GM18858 (cell line): ENCODE measurements at regions not wholly inside any gene's neighbourhood (a gene's known extent, or its start where the extent isn't known, plus 50 kb on each side); places are given as distances from the start of the nearest gene placed in this dataset.
"Not testable (repeated sequence)": the region's sequence is repeated elsewhere in the genome, so short reads cannot be mapped to it uniquely, and the experiment has no call there.

Experiments used
- ATAC-seq: cut with Tn5 transposase; IDR thresholded peaks from one replicate; pipeline ENCODE4 v1.9.1; 2021; ENCODE audit not compliant: unreplicated experiment

DNA sequence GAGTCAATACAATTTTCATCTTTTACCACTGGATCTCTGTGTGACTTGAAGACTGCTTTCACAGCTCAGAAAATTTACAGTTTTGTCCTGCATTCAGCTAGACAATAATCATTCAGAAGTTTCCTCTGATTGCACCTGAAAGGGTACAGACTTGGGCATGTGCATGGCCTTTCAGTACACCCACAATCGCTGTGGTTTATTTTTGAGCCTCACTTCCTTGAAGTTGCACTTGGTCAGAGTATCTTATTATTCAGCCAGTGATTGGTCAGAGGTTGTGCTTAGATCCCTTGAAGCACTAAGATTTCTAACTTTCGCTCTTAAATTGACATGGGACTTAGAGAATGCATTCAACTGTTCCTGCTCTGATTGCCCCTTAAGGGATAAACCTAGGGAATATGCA, 508.2 kb downstream of the FAM181B start:
- ATAC-seq: no peak

GRCh38 chr11:82216927-82217570, 516.6 kb downstream of the FAM181B start:
- no peak for ATAC-seq

GRCh38 chr11:82210011-82210410, 523.7 kb downstream of the FAM181B start:
- ATAC-seq: no peak

DNA sequence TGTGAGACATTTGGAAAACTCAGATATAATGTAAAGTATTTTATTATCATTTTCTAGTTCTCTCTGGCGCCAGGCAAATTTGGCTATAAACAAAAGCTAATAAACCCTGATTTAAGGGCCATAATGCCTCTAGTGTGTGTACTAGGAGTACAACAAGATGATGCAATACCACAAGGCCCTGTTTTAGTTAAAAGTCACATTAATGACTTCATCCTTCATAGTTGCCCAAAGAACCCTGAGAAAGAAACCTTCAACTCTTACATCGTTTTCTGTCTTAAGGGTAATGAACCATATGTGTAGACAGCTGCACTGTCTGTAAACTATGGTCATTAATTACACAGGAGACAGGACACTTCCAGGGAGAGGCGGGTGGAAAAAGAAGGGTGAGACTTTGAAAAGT, 538.4 kb downstream of the FAM181B start:
- no peak for ATAC-seq

DNA sequence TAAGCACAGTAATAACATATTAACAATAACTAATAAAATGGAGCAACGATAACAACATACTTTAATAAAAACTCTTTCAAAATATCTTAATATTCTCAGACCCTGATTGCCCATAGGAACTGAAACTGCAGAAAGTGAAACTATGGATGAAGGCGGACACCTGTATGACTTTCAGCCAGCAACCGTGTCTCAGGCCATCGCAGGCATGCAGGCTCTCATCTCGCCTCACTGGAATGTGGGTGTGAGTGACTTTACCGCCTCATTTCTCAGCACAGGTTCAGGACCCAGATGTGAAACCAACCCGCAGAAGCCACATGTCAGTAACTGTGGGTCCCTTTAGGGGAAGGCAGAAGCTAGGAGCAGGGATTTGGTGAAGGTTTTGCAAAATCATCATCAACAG, 539.1 kb downstream of the FAM181B start:
- ATAC-seq: no peak

- ATAC-seq: no peak
Measured at GRCh38 chr11:82191695-82192094, 542.0 kb downstream of the FAM181B start.

DNA sequence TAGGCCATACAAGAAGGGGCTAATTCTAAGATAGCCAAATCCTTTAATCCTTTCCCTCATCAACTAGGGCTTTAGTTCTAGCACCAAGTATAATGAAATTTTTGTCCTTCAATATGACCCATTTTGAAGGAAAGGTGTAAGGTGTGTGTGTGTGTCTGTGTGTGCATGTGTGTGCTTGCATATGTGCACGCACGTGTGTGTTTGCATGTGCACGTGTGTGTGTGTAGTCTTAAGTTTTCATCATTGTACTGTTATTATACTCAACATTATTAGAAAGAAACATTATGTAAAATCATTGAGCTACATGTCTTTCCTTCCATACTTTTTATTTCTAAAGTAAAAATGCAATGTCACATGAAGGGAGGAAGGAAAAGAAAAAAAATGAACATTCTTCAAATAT, 547.7 kb downstream of the FAM181B start:
- no peak for ATAC-seq

GRCh38 chr11:82184966-82185365, 548.7 kb downstream of the FAM181B start:
- ATAC-seq: no peak

- no peak for ATAC-seq
Measured at GRCh38 chr11:82183346-82183745, 550.3 kb downstream of the FAM181B start.

GRCh38 chr11:82182697-82183096, 551.0 kb downstream of the FAM181B start:
- not testable (repeated sequence) for ATAC-seq

DNA sequence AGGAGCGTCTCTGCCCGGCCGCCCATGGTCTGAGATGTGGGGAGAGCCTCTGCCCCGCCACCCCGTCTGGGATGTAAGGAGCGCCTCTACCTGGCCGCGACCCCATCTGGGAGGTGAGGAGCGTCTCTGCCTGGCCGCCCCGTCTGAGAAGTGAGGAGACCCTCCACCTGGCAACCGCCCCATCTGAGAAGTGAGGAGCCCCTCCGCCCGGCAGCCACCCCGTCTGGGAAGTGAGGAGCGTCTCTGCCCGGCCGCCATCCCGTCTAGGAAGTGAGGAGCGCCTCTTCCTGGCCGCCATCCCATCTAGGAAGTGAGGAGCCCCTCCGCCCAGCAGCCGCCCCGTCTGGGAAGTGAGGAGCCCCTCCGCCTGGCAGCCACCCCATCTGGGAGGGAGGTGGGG, 551.9 kb downstream of the FAM181B start:
- not testable (repeated sequence) for ATAC-seq

GRCh38 chr11:82176945-82177344, 556.7 kb downstream of the FAM181B start:
- ATAC-seq: no peak

GRCh38 chr11:82176365-82176764, 557.3 kb downstream of the FAM181B start:
- no peak for ATAC-seq

GRCh38 chr11:82174610-82175009, 559.1 kb downstream of the FAM181B start:
- peak; percentile 42 for ATAC-seq

- no peak for ATAC-seq
Measured at GRCh38 chr11:82146789-82147188, 586.9 kb downstream of the FAM181B start.

- ATAC-seq: no peak
Measured at GRCh38 chr11:82118946-82119345, 614.7 kb downstream of the FAM181B start.

DNA sequence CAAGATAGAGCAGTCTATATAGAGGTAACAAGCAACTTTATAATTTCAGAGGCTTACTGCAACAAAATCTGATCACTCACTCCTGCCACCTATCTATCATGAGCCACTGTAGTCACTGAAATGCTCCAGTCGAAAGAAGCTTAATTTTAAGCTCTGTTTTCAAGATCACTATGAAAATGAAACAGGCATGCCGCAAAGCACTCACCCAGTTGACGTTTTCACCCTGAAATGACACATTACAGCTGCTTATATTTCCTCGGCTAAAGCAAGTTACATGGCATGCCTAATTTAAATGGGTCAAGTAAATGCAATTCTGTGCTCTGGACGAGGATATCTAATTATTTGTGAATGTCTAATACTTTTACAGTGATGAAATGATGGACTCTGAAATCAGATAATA, 616.3 kb downstream of the FAM181B start:
- ATAC-seq: no peak

DNA sequence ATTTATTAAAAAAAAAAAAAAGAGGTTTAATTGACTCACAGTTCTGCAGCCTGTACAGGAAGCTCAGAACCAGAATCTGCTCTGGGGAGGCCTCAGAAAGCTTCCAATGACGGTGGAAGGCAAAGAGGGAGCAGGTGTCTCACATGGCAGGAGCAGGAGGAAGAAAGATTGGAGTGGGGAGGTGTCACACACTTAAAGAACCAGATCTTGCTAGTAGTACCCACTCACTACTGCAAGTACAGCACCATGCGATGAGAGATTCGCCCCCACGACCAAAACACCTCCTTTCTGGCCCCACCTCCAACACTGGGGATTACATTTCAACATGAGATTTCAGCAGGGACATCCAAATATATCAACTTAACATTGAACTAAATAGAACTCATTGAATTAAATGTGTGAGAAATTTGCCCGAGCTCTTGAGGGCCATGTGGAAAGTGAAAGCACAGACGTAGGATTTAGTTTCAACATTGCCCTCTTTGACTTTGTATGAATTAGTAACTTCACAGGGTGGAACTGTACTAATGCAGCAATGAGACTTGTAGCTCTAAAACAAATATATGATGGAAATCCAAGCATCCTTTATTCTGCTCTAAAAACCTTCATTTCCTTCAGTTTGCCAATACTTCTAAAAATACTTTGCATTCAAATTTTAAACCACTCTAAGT, 628.2 kb downstream of the FAM181B start:
- ATAC-seq: no peak

DNA sequence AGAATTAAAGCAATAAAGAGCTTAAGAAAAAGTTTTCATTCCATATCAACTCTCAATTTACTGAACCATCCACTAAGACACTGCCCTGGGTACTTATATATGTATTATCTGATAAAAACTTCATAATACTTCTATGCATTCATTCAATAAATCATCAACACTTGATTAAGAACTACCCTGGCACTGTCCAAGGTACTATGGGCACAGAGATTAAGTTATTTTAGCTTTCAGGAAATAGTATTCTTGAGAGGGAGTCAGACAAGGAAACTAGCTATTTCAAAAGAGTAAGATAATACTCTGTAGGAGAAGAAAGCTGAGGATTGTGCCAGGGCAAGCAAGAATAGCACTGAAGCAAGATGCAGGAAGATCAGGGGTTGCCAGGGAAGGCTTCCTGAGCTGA, 640.8 kb downstream of the FAM181B start:
- no peak for ATAC-seq

GRCh38 chr11:82089426-82089825, 644.2 kb downstream of the FAM181B start:
- ATAC-seq: no peak

DNA sequence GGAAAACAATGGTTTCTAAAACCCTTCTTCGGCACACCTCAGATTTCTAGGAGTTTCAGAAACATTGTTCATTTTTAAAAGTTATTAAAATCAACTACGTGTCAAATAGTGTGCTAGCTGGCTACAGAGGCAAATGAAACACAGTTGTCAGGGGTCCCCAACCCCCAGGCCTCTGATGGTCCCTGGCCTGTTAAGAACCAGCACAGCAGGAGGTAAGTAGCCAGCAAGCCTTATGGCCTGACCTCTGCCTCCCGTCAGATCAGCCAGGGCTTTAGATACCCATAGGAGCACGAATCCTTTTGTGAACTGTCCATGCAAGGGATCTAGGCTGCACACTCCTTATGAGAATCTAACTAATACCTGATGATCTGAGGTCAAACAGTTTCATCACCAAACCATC, 648.2 kb downstream of the FAM181B start:
- no peak for ATAC-seq

DNA sequence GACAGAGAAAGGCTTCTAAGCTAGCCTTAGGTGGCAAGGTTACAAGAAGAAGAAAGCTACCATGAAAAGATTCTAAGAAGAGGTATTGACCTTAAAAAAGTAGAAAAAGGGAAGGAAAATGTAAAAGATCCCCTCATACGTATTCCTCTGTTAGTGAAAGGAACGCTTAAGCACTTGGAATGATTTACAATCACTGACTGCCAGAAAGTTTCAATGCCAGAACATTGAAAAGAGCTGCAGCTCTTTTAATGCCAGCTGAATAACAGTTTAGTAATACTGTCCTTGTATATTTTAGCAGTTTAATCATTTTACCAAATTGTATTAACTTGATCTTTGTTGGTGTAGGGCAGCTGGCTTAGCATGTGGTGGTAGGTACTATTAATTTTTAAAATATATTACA, 650.7 kb downstream of the FAM181B start:
- ATAC-seq: no peak

- ATAC-seq: no peak
Measured at GRCh38 chr11:82080160-82080559, 653.5 kb downstream of the FAM181B start.
